ENCODE measurements at regions not wholly inside any gene's neighbourhood (a gene's known extent, or its start where the extent isn't known, plus 50 kb on each side); places are given as distances from the start of the nearest gene placed in this dataset.

- no peak for DNase-seq
These were observed 120.0 kb downstream of the UQCRFS1 start for GRCh38 chr19:29092712-29093552.

GRCh38 chr19:29090783-29091526, 122.0 kb downstream of the UQCRFS1 start:
- no peak for DNase-seq

GRCh38 chr19:29089315-29089870, 123.6 kb downstream of the UQCRFS1 start:
- DNase-seq, result no peak

- DNase-seq, result no peak
These were observed 124.2 kb downstream of the UQCRFS1 start for GRCh38 chr19:29088761-29089160.

- DNase-seq, result no peak
These were observed 126.3 kb downstream of the UQCRFS1 start for GRCh38 chr19:29086646-29087045.

- DNase-seq, result no peak
These were observed 126.8 kb downstream of the UQCRFS1 start for GRCh38 chr19:29086182-29086581.

GRCh38 chr19:29085630-29086029, 127.3 kb downstream of the UQCRFS1 start:
- DNase-seq, result no peak

GRCh38 chr19:29085206-29085605, 127.7 kb downstream of the UQCRFS1 start:
- no peak for DNase-seq

- no peak for DNase-seq
These were observed 128.7 kb downstream of the UQCRFS1 start for GRCh38 chr19:29084266-29084665.

GRCh38 chr19:29083863-29084262, 129.1 kb downstream of the UQCRFS1 start:
- no peak for DNase-seq

GRCh38 chr19:29079356-29080032, 133.5 kb downstream of the UQCRFS1 start:
- no peak for DNase-seq

GRCh38 chr19:29076963-29077362, 136.0 kb downstream of the UQCRFS1 start:
- no peak for DNase-seq

- DNase-seq, result no peak
These were observed 136.8 kb downstream of the UQCRFS1 start for GRCh38 chr19:29076161-29076560.

GRCh38 chr19:29075149-29075548, 137.8 kb downstream of the UQCRFS1 start:
- DNase-seq, result no peak

- no peak for DNase-seq
These were observed 138.4 kb downstream of the UQCRFS1 start for GRCh38 chr19:29074579-29074978.

- DNase-seq, result no peak
These were observed 145.1 kb downstream of the UQCRFS1 start for GRCh38 chr19:29067831-29068230.

GRCh38 chr19:29062475-29063435, 150.2 kb downstream of the UQCRFS1 start:
- no peak for DNase-seq

GRCh38 chr19:29060813-29061364, 152.1 kb downstream of the UQCRFS1 start:
- DNase-seq, result no peak

- no peak for DNase-seq
These were observed 156.4 kb downstream of the UQCRFS1 start for GRCh38 chr19:29056535-29056934.

- no peak for DNase-seq
These were observed 157.9 kb downstream of the UQCRFS1 start for GRCh38 chr19:29054886-29055675.

- no peak for DNase-seq
These were observed 164.1 kb downstream of the UQCRFS1 start for GRCh38 chr19:29048873-29049272.
